Coronary artery (tissue), 2 donors: ENCODE measurements at regions not wholly inside any gene's neighbourhood (a gene's known extent, or its start where the extent isn't known, plus 50 kb on each side); places are given as distances from the start of the nearest gene placed in this dataset.
"Not testable (repeated sequence)": the region's sequence is repeated elsewhere in the genome, so short reads cannot be mapped to it uniquely, and the experiment has no call there.

ENCODE experiments used
- DNase-seq: peaks from one replicate; pipeline ENCODE4 v3.0.0-alpha.2; 2017; ENCODE audit warnings: low spot score
- H3K27ac ChIP-seq, 2 donors: fragments of 200-600 bp; sonication (generic); one replicate each; pipeline ENCODE4 v1.5.1; 2016 to 2019
- H3K4me3 ChIP-seq: fragments of 200-600 bp; sonication (generic); 2 replicates; pipeline ENCODE4 v1.5.1; 2016; ENCODE audit warnings: mild to moderate bottlenecking, moderate library complexity
- CTCF ChIP-seq: fragments of 200-600 bp; sonication (generic); IDR thresholded peaks from one replicate; pipeline ENCODE4 v1.5.1; 2019; ENCODE audit warnings: antibody characterized with exemption

GRCh38 chr7:68088879-68089278, 1092.2 kb downstream of the TYW1 start:
- no peak for DNase-seq

GRCh38 chr7:68090256-68090655, 1093.6 kb downstream of the TYW1 start:
- H3K27ac ChIP-seq, DNase-seq, H3K4me3 ChIP-seq: not testable (repeated sequence)

More at GRCh38 chr7:68088879-68089278, 1092.2 kb downstream of the TYW1 start:
- Histone ChIP-seq H3K27ac (no peak overlapping the region), H3K4me3 (no peak overlapping the region)
- no peak for TF ChIP-seq CTCF

GRCh38 chr7:68103319-68103718, 1106.7 kb downstream of the TYW1 start:
- DNase-seq: no peak
- no peak overlapping the region for H3K27ac ChIP-seq
- TF ChIP-seq CTCF: no peak
- no peak overlapping the region for H3K4me3 ChIP-seq

- DNase-seq: no peak
- Histone ChIP-seq H3K27ac (no peak overlapping the region), H3K4me3 (no peak overlapping the region)
- TF ChIP-seq CTCF: no peak
These were observed 1110.6 kb downstream of the TYW1 start for GRCh38 chr7:68107261-68107660.

- TF ChIP-seq CTCF: no peak
- no peak for DNase-seq
These were observed 1111.3 kb downstream of the TYW1 start for GRCh38 chr7:68107968-68108367.

GRCh38 chr7:68109299-68109698, 1112.7 kb downstream of the TYW1 start:
- Histone ChIP-seq H3K27ac (no peak overlapping the region), H3K4me3 (no peak overlapping the region)
- no peak for DNase-seq
- TF ChIP-seq CTCF: no peak

More at GRCh38 chr7:68107968-68108367, 1111.3 kb downstream of the TYW1 start:
- Histone ChIP-seq H3K4me3 (no peak overlapping the region), H3K27ac (no peak overlapping the region)

- H3K27ac ChIP-seq: no peak overlapping the region
- TF ChIP-seq CTCF: no peak
- H3K4me3 ChIP-seq: no peak overlapping the region
- no peak for DNase-seq
These were observed 1122.8 kb downstream of the TYW1 start for GRCh38 chr7:68119411-68119810.

- TF ChIP-seq CTCF: no peak
- Histone ChIP-seq H3K27ac (no peak overlapping the region), H3K4me3 (no peak overlapping the region)
- DNase-seq: no peak
These were observed 1124.4 kb downstream of the TYW1 start for GRCh38 chr7:68121056-68121455.
